ENCODE measurements at regions not wholly inside any gene's neighbourhood (a gene's known extent, or its start where the extent isn't known, plus 50 kb on each side); places are given as distances from the start of the nearest gene placed in this dataset.

DNA sequence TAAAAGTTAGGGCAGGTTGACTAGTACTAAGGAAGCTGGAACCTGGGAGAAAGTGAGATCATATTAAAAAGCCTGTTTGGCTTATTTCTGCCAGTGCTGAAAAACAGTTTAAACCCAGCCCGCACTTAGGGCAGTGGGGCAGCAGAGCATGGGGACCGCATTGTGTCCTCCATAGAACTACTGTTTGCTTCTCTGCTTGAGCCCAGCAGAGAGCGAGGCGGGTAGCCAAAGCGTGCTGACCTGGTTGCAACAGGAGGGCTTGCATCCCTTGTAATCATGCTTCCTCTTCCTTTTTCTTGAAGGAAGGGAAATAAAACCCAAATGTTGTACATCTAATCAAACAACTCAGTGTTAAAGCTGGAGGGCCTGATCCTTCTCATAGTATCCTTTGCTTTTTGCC lies 82.5 kb upstream of the HOXC13 start:
- TF ChIP-seq, protein P1, sequence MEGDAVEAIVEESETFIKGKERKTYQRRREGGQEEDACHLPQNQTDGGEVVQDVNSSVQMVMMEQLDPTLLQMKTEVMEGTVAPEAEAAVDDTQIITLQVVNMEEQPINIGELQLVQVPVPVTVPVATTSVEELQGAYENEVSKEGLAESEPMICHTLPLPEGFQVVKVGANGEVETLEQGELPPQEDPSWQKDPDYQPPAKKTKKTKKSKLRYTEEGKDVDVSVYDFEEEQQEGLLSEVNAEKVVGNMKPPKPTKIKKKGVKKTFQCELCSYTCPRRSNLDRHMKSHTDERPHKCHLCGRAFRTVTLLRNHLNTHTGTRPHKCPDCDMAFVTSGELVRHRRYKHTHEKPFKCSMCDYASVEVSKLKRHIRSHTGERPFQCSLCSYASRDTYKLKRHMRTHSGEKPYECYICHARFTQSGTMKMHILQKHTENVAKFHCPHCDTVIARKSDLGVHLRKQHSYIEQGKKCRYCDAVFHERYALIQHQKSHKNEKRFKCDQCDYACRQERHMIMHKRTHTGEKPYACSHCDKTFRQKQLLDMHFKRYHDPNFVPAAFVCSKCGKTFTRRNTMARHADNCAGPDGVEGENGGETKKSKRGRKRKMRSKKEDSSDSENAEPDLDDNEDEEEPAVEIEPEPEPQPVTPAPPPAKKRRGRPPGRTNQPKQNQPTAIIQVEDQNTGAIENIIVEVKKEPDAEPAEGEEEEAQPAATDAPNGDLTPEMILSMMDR (IDR thresholded peaks at IDR 0.05) = no peak
- TF ChIP-seq EZH2phosphoT487 (IDR thresholded peaks at IDR 0.05) = no peak
- no peak for TF ChIP-seq EZH2 (IDR thresholded peaks at IDR 0.05)

Data from neural progenitor cell (in vitro differentiated cells).